H1 (cell line): ENCODE measurements at regions not wholly inside any gene's neighbourhood (a gene's known extent, or its start where the extent isn't known, plus 50 kb on each side); places are given as distances from the start of the nearest gene placed in this dataset.

ENCODE experiments used
- CTCF ChIA-PET: fragments of 300-600 bp; sonication (Branson Sonifier 250); formaldehyde crosslinking; loops from one replicate; lab custom pipeline; 2021; ENCODE audit not compliant: partially characterized antibody; lab: Charles Lee
- POLR2A ChIA-PET: fragments of 300-600 bp; sonication (Branson Sonifier 250); formaldehyde crosslinking; loops from one replicate; lab custom pipeline; 2021; ENCODE audit warnings: inconsistent platforms; ENCODE audit not compliant: partially characterized antibody; lab: Charles Lee
- DNase-seq, 2 experiments: peaks; one replicate each; pipeline versions ENCODE4 v3.0.0 to v3.0.0-alpha.2; 2010 to 2022; ENCODE audit warnings: low spot score in 2 of 2, low read depth in 1 of 2, mixed read lengths in 1 of 2
- FAIRE-seq: peaks from 2 replicates; lab custom pipeline; 2011; peaks lifted over from hg19 to GRCh38; lab: Jason Lieb, UNC
- H2AFZ ChIP-seq: 2 replicates; pipeline ENCODE4 v1.8.1; 2012; ENCODE audit warnings: low read length, inconsistent platforms
- H2AK5ac ChIP-seq: 2 replicates; pipeline ENCODE4 v1.6.1; 2013; ENCODE audit warnings: low read depth, low read length
- H2BK120ac ChIP-seq: replicated peaks from 2 replicates; pipeline ENCODE3; 2013; ENCODE audit warnings: low read depth, low read length, inconsistent platforms
- H2BK12ac ChIP-seq: 2 replicates; pipeline ENCODE4 v1.6.1; 2013; ENCODE audit warnings: low read depth, low read length
- H2BK15ac ChIP-seq: 2 replicates; pipeline ENCODE4 v1.6.1; 2013; ENCODE audit warnings: low read length
- H2BK20ac ChIP-seq: 2 replicates; pipeline ENCODE4 v1.6.1; 2013; ENCODE audit warnings: low read length
- H2BK5ac ChIP-seq: 2 replicates; pipeline ENCODE4 v1.6.1; 2013; ENCODE audit warnings: low read depth, low read length
- H3K14ac ChIP-seq: 2 replicates; pipeline ENCODE4 v1.6.1; 2013; ENCODE audit warnings: inconsistent platforms; ENCODE audit not compliant: insufficient read length
- H3K18ac ChIP-seq: 2 replicates; pipeline ENCODE4 v1.6.1; 2013; ENCODE audit warnings: low read length; ENCODE audit errors: extremely low read depth
- H3K23ac ChIP-seq: 2 replicates; pipeline ENCODE4 v1.6.1; 2013; ENCODE audit warnings: inconsistent platforms; ENCODE audit not compliant: insufficient read length
- H3K23me2 ChIP-seq: 2 replicates; pipeline ENCODE4 v1.6.1; 2013; ENCODE audit warnings: low read depth, low read length
- H3K27ac ChIP-seq: 2 replicates; pipeline ENCODE4 v1.6.1; 2011; ENCODE audit warnings: low read depth, low read length, inconsistent platforms
- H3K27me3 ChIP-seq, 4 experiments: replicated peaks in 1 of 4; 1 replicate in 1 of 4; 2 replicates in 3 of 4; pipeline versions ENCODE4 v1.6.1 to v1.8.1; 2011 to 2013; ENCODE audit warnings: low read length in 3 of 4, mild to moderate bottlenecking in 3 of 4, inconsistent platforms in 2 of 4, mixed read lengths in 2 of 4, moderate library complexity in 1 of 4; ENCODE audit not compliant: control insufficient read depth in 3 of 4, insufficient read depth in 3 of 4; ENCODE audit errors: extremely low read depth in 1 of 4
- H3K36me3 ChIP-seq, 4 experiments: 2 replicates each; pipeline versions ENCODE4 v1.6.1 to v1.8.1; 2011 to 2013; ENCODE audit warnings: mild to moderate bottlenecking in 4 of 4, low read length in 3 of 4, moderate library complexity in 2 of 4, control low read depth in 1 of 4, inconsistent platforms in 1 of 4; ENCODE audit not compliant: insufficient read depth in 4 of 4, control insufficient read depth in 2 of 4
- H3K4ac ChIP-seq: replicated peaks from 2 replicates; pipeline ENCODE3; 2013; ENCODE audit warnings: low read length, low read depth, mixed read lengths, inconsistent platforms; ENCODE audit not compliant: insufficient read length
- H3K4me1 ChIP-seq, 4 experiments: replicated peaks in 1 of 4; 1 replicate in 1 of 4; 2 replicates in 3 of 4; pipeline versions ENCODE4 v1.6.1 to v1.8.1; 2011 to 2013; ENCODE audit warnings: low read length in 3 of 4, inconsistent platforms in 2 of 4, mixed read lengths in 1 of 4; ENCODE audit not compliant: insufficient read depth in 4 of 4, control insufficient read depth in 3 of 4
- H3K4me2 ChIP-seq, 2 experiments: 2 replicates each; pipeline versions ENCODE4 v1.6.1 to v1.8.1; 2011 to 2013; ENCODE audit warnings: low read depth in 2 of 2, low read length in 2 of 2, control low read depth in 1 of 2, inconsistent platforms in 1 of 2, mild to moderate bottlenecking in 1 of 2; ENCODE audit not compliant: insufficient read depth in 1 of 2
- H3K4me3 ChIP-seq, 4 experiments: fragments of 200-600, 300-600 bp in 1 of 4; sonication (generic), shearing (Covaris generic), sonication (Bioruptor Twin) in 1 of 4; 2 replicates each; pipeline versions ENCODE4 v1.5.1 to v1.8.1; 2011 to 2016; ENCODE audit warnings: low read length in 4 of 4, low read depth in 3 of 4, control low read depth in 2 of 4, inconsistent platforms in 2 of 4, mild to moderate bottlenecking in 2 of 4, mixed read lengths in 1 of 4, moderate library complexity in 1 of 4; ENCODE audit not compliant: insufficient read depth in 2 of 4; ENCODE audit errors: extremely low read depth in 1 of 4
- H3K56ac ChIP-seq: replicated peaks from 2 replicates; pipeline ENCODE3; 2013; ENCODE audit warnings: low read depth, mild to moderate bottlenecking, mixed read lengths, low read length, inconsistent platforms; ENCODE audit not compliant: insufficient read length
- H3K79me1 ChIP-seq: 2 replicates; pipeline ENCODE4 v1.6.1; 2013; ENCODE audit warnings: low read depth, low read length, control low read depth
- H3K79me2 ChIP-seq, 2 experiments: 2 replicates each; pipeline versions ENCODE4 v1.6.1 to v1.8.1; 2012 to 2013; ENCODE audit warnings: low read length in 2 of 2, mild to moderate bottlenecking in 2 of 2, inconsistent platforms in 1 of 2; ENCODE audit not compliant: insufficient read depth in 2 of 2, control insufficient read depth in 1 of 2
- H3K9ac ChIP-seq, 4 experiments: replicated peaks in 1 of 4; 1 replicate in 1 of 4; 2 replicates in 3 of 4; pipeline versions ENCODE4 v1.6.1 to v1.8.1; 2011 to 2013; ENCODE audit warnings: low read depth in 3 of 4, low read length in 3 of 4, control low read depth in 2 of 4, mild to moderate bottlenecking in 2 of 4, moderate library complexity in 2 of 4, inconsistent platforms in 1 of 4; ENCODE audit errors: extremely low read depth in 1 of 4
- H3K9me3 ChIP-seq, 2 experiments: 2 replicates each; pipeline versions ENCODE4 v1.6.1 to v1.8.1; 2012 to 2013; ENCODE audit warnings: mild to moderate bottlenecking in 2 of 2, moderate library complexity in 2 of 2, control low read depth in 1 of 2, inconsistent platforms in 1 of 2, low read depth in 1 of 2, low read length in 1 of 2, mixed read lengths in 1 of 2; ENCODE audit not compliant: insufficient read depth in 2 of 2
- H4K20me1 ChIP-seq, 2 experiments: replicated peaks in 1 of 2; 2 replicates each; pipeline versions ENCODE3 to v1.8.1; 2011 to 2013; ENCODE audit warnings: inconsistent platforms in 2 of 2, low read length in 2 of 2, mild to moderate bottlenecking in 1 of 2; ENCODE audit not compliant: insufficient read depth in 2 of 2, control insufficient read depth in 1 of 2
- H4K5ac ChIP-seq: 2 replicates; pipeline ENCODE4 v1.6.1; 2013; ENCODE audit warnings: low read length, low read depth, mixed read lengths, inconsistent platforms; ENCODE audit not compliant: insufficient read length
- H4K8ac ChIP-seq: 2 replicates; pipeline ENCODE4 v1.8.0; 2013; ENCODE audit warnings: mild to moderate bottlenecking, moderate library complexity, low read length, inconsistent platforms; ENCODE audit not compliant: insufficient read depth; ENCODE audit errors: extremely low read depth
- H4K91ac ChIP-seq: replicated peaks from 2 replicates; pipeline ENCODE3; 2013; ENCODE audit warnings: low read length, mixed read lengths, inconsistent platforms; ENCODE audit not compliant: insufficient read length
- POU5F1 ChIP-seq: IDR thresholded peaks from 2 replicates; pipeline ENCODE4 v1.6.1; 2011; ENCODE audit warnings: low read depth, mild to moderate bottlenecking, low read length, moderate library complexity
- SRF ChIP-seq: IDR thresholded peaks from 2 replicates; pipeline ENCODE4 v1.6.1; 2011; ENCODE audit warnings: mild to moderate bottlenecking, low read depth, low read length, moderate library complexity
- WGBS, 2 experiments: shearing (Covaris generic) in 1 of 2; methylation state at CpG; one replicate each; pipeline versions ENCODE4 v1.1.6 to v1.1.7; 2013 to 2015; ENCODE audit warnings: low lambda C conversion rate in 2 of 2, mixed read lengths in 2 of 2, inconsistent platforms in 1 of 2, low coverage in 1 of 2, missing lambda C conversion rate in 1 of 2; ENCODE audit not compliant: insufficient replicate concordance in 2 of 2, insufficient coverage in 1 of 2, insufficient read length in 1 of 2; ENCODE audit errors: extremely low coverage in 1 of 2, missing lambda C conversion rate in 1 of 2; 5-methylcytosine and 5-hydroxymethylcytosine counted together

GRCh38 chr3:34865346-34865745 is 774.0 kb upstream of the ARPP21 start:
- no peak overlapping the region for H2BK20ac ChIP-seq
- no peaks in the 10 kb centered on the region for H3K79me1 ChIP-seq
- H4K5ac ChIP-seq: no peak overlapping the region
- no peak overlapping the region for H3K27ac ChIP-seq
- H3K9ac ChIP-seq: no peak overlapping the region
- peak overlapping the region in 1 of 2 experiments; percentile 30; a peak in 2 of 4 replicates for H3K4me2 ChIP-seq
- H2AK5ac ChIP-seq: no peak overlapping the region
- H3K36me3 ChIP-seq: no peaks in the 10 kb centered on the region
- H3K56ac ChIP-seq: no peak overlapping the region
- H3K27me3 ChIP-seq: no peaks in the 10 kb centered on the region
- H2BK120ac ChIP-seq: no peak overlapping the region
- no peaks in the 10 kb centered on the region for H3K23me2 ChIP-seq
- no peak overlapping the region for H2AFZ ChIP-seq
- H3K14ac ChIP-seq: no peak overlapping the region
- FAIRE-seq: no peak
- no peak overlapping the region for H2BK5ac ChIP-seq
- H3K79me2 ChIP-seq: no peaks in the 10 kb centered on the region
- H3K4ac ChIP-seq: no peak overlapping the region
- CTCF ChIA-PET: no interaction called here
- no peak overlapping the region for H4K91ac ChIP-seq
- peak overlapping the region in 1 of 4 experiments; percentile 22; a peak in 1 of 8 replicates for H3K4me3 ChIP-seq
- no peak for DNase-seq
- H4K8ac ChIP-seq: no peak overlapping the region
- no peak overlapping the region for H2BK15ac ChIP-seq
- H3K23ac ChIP-seq: no peak overlapping the region
- no peak overlapping the region; the same call in 1 of the 2 replicates for H3K18ac ChIP-seq
- 0 out of 2 replicates have a peak overlapping the region, but pooled peaks have one; percentile 0 for H2BK12ac ChIP-seq
- peaks cover 5 to 11% (median 7%) of the 10 kb centered on the region in 4 experiments; a peak in 6 of 7 replicates for H3K4me1 ChIP-seq
- 51% methylated on average over 2 of the region's 2 CpGs; no CpG with 5 or more reads in 1 of the 2 experiments for WGBS, 2 experiments
- POLR2A ChIA-PET: no interaction called here
- H4K20me1 ChIP-seq: no peaks in the 10 kb centered on the region
- H3K9me3 ChIP-seq: no peaks in the 10 kb centered on the region
- TF ChIP-seq POU5F1 (0 out of 2 replicates have a peak, but pooled peaks have one; percentile 5), SRF (peak; percentile 89)
